HepG2 (cell line): ENCODE measurements at regions not wholly inside any gene's neighbourhood (a gene's known extent, or its start where the extent isn't known, plus 50 kb on each side); places are given as distances from the start of the nearest gene placed in this dataset.

Source experiments
- ATAC-seq: fragments of 200-7000 bp; cut with Tn5 transposase; 3 replicates; pipeline ENCODE4 v1.9.1; 2020; ENCODE audit warnings: mild to moderate bottlenecking, moderate library complexity
- BruUV-seq: library from RNA; stranded (reverse); fragments of 400-500 nt; replicated peaks from 2 replicates; lab custom pipeline; 2021; lab: Mats Ljungman, UMichigan
- CTCF ChIA-PET: fragments of 300-600 bp; formaldehyde crosslinking; extraction: SDS; loops from one replicate; lab custom pipeline; 2021; ENCODE audit warnings: low total read pairs, inconsistent platforms, low intra/inter-chr PET ratio; lab: Yijun Ruan, JAX
- POLR2A ChIA-PET: fragments of 350-600 bp; sonication (Branson Sonifier 250); formaldehyde crosslinking; loops from one replicate; lab custom pipeline; 2020; ENCODE audit warnings: antibody characterized with exemption, inconsistent platforms; lab: Yijun Ruan, JAX
- DNase-seq: peaks from one replicate; pipeline ENCODE4 v3.0.0-alpha.2; 2015; ENCODE audit warnings: low spot score
- FAIRE-seq: peaks from 3 replicates; lab custom pipeline; 2011; peaks lifted over from hg19 to GRCh38; lab: Jason Lieb, UNC
- H2AFZ ChIP-seq: one replicate; pipeline ENCODE4 v1.6.1; 2011; ENCODE audit warnings: low read length, inconsistent platforms
- H3K27ac ChIP-seq: fragments of 300-600 bp; 3 replicates; pipeline ENCODE4 v1.8.0; 2011; ENCODE audit warnings: mixed run types, mild to moderate bottlenecking, mixed read lengths, low read length, inconsistent platforms; ENCODE audit not compliant: insufficient read depth; ENCODE audit errors: extremely low read length
- H3K27me3 ChIP-seq, 2 experiments: fragments of 200-600 bp in 1 of 2; 2 replicates in 1 of 2; 3 replicates in 1 of 2; pipeline versions ENCODE4 v1.6.0 to v1.8.0; 2011; ENCODE audit warnings: low read length in 2 of 2, mild to moderate bottlenecking in 2 of 2, moderate library complexity in 2 of 2, inconsistent platforms in 1 of 2; ENCODE audit not compliant: insufficient read depth in 2 of 2, control insufficient read depth in 1 of 2
- H3K36me3 ChIP-seq, 2 experiments: fragments of 200-600 bp in 1 of 2; replicated peaks in 1 of 2; 2 replicates in 1 of 2; 3 replicates in 1 of 2; pipeline versions ENCODE4 v1.5.1 to v1.8.0; 2011; ENCODE audit warnings: low read length in 2 of 2, inconsistent platforms in 1 of 2; ENCODE audit not compliant: insufficient read depth in 2 of 2, control insufficient read depth in 1 of 2
- H3K4me1 ChIP-seq: 2 replicates; pipeline ENCODE4 v1.5.1; 2012; ENCODE audit warnings: low read length, inconsistent platforms; ENCODE audit not compliant: insufficient read depth
- H3K4me2 ChIP-seq: 2 replicates; pipeline ENCODE4 v1.6.0; 2011; ENCODE audit warnings: low read depth, low read length, inconsistent platforms
- H3K4me3 ChIP-seq, 3 experiments: fragments of 200-600 bp in 1 of 3; sonication (generic), shearing (Covaris generic) in 1 of 3; replicated peaks in 1 of 3; 2 replicates each; pipeline ENCODE4 v1.5.1; 2011 to 2016; ENCODE audit warnings: low read length in 3 of 3, inconsistent platforms in 2 of 3, low read depth in 2 of 3, mild to moderate bottlenecking in 2 of 3, control low read depth in 1 of 3, mixed read lengths in 1 of 3; ENCODE audit not compliant: insufficient read depth in 1 of 3
- H3K79me2 ChIP-seq: one replicate; pipeline ENCODE4 v1.6.1; 2011; ENCODE audit warnings: low read length, inconsistent platforms; ENCODE audit not compliant: insufficient read depth
- H3K9ac ChIP-seq: 2 replicates; pipeline ENCODE4 v1.6.0; 2011; ENCODE audit warnings: mild to moderate bottlenecking, low read depth, low read length, inconsistent platforms; ENCODE audit not compliant: insufficient read depth
- H3K9me3 ChIP-seq: 2 replicates; pipeline ENCODE4 v1.5.1; 2012; ENCODE audit warnings: mild to moderate bottlenecking, low read length
- H4K20me1 ChIP-seq: 2 replicates; pipeline ENCODE4 v1.6.0; 2011; ENCODE audit warnings: inconsistent platforms, mild to moderate bottlenecking, low read length, moderate library complexity; ENCODE audit not compliant: insufficient read depth
- ARID5B ChIP-seq: IDR thresholded peaks from 2 replicates; pipeline ENCODE4 v1.4.0; 2020; ENCODE audit warnings: mild to moderate bottlenecking, missing genetic modification reagents
- ARNTL ChIP-seq: sonication (generic); formaldehyde crosslinking; IDR thresholded peaks from 2 replicates; pipeline ENCODE4 v1.4.0; 2020; ENCODE audit warnings: mild to moderate bottlenecking, missing genetic modification reagents
- ATF7 ChIP-seq, 2 experiments: fragments of 450-650 bp in 1 of 2; sonication (generic) in 1 of 2; formaldehyde crosslinking in 1 of 2; IDR thresholded peaks; 2 replicates each; pipeline versions ENCODE4 v1.4.0 to v1.6.1; 2016 to 2020; ENCODE audit warnings: antibody characterized with exemption in 1 of 2, mild to moderate bottlenecking in 1 of 2, missing genetic modification reagents in 1 of 2
- GLI4 ChIP-seq: sonication (generic); formaldehyde crosslinking; IDR thresholded peaks from 2 replicates; pipeline ENCODE4 v1.5.1; 2020; ENCODE audit warnings: missing genetic modification reagents, mild to moderate bottlenecking, moderate library complexity, borderline replicate concordance
- JUNB ChIP-seq: sonication (generic); formaldehyde crosslinking; IDR thresholded peaks from 2 replicates; pipeline ENCODE4 v1.8.0; 2022; ENCODE audit warnings: missing genetic modification reagents, mild to moderate bottlenecking, borderline replicate concordance
- KLF16 ChIP-seq, 2 experiments: sonication (generic) in 1 of 2; formaldehyde crosslinking in 1 of 2; IDR thresholded peaks; 2 replicates each; pipeline versions ENCODE4 v1.6.1 to v1.8.0; 2016 to 2023; ENCODE audit warnings: missing genetic modification reagents in 2 of 2, missing compliant biosample characterization in 1 of 2
- NCOR1 ChIP-seq: fragments of 200-600 bp; sonication (generic); IDR thresholded peaks from 2 replicates; pipeline ENCODE4 v1.7.0; 2017; ENCODE audit warnings: antibody characterized with exemption, low read length, borderline replicate concordance
- NKX3-1 ChIP-seq: sonication (generic); formaldehyde crosslinking; IDR thresholded peaks from 2 replicates; pipeline ENCODE4 v1.5.0; 2020; ENCODE audit warnings: missing genetic modification reagents
- SAFB2 ChIP-seq: sonication (generic); formaldehyde crosslinking; IDR thresholded peaks from 2 replicates; pipeline ENCODE4 v1.5.1; 2020; ENCODE audit warnings: missing genetic modification reagents, low read depth, mild to moderate bottlenecking, borderline replicate concordance
- TBX3 ChIP-seq: fragments of 450-650 bp; IDR thresholded peaks from 2 replicates; pipeline ENCODE4 v1.6.1; 2017; ENCODE audit warnings: antibody characterized with exemption, mild to moderate bottlenecking, inconsistent platforms, borderline replicate concordance
- TFE3 ChIP-seq: IDR thresholded peaks from 2 replicates; pipeline ENCODE4 v1.6.1; 2016
- ZBTB20 ChIP-seq: sonication (generic); formaldehyde crosslinking; IDR thresholded peaks from 2 replicates; pipeline ENCODE4 v1.8.1; 2023; ENCODE audit warnings: missing genetic modification reagents, low read depth, mild to moderate bottlenecking, borderline replicate concordance
- ZNF18 ChIP-seq: sonication (generic); formaldehyde crosslinking; IDR thresholded peaks from 2 replicates; pipeline ENCODE4 v1.8.0; 2022; ENCODE audit warnings: mild to moderate bottlenecking, missing genetic modification reagents; ENCODE audit not compliant: insufficient replicate concordance
- ZNF546 ChIP-seq: sonication (generic); formaldehyde crosslinking; conservative IDR thresholded peaks from 2 replicates; pipeline ENCODE4 v1.8.1; 2023; ENCODE audit warnings: mild to moderate bottlenecking, missing genetic modification reagents
- ZNF780A ChIP-seq: sonication (generic); formaldehyde crosslinking; IDR thresholded peaks from 2 replicates; pipeline ENCODE4 v1.8.0; 2022; ENCODE audit warnings: mild to moderate bottlenecking, missing genetic modification reagents, moderate library complexity
- ZNF781 ChIP-seq: sonication (generic); formaldehyde crosslinking; IDR thresholded peaks from 2 replicates; pipeline ENCODE4 v1.5.1; 2020; ENCODE audit warnings: borderline replicate concordance, mild to moderate bottlenecking, missing genetic modification reagents; ENCODE audit errors: not compliant biosample characterization
- WGBS: methylation state at CpG from one replicate; pipeline ENCODE4 v1.1.6; 2017; ENCODE audit warnings: low lambda C conversion rate; 5-methylcytosine and 5-hydroxymethylcytosine counted together
- in situ Hi-C: cut with HindIII; loops from 2 replicates; pipeline ENCODE4 v1.10.0; 2017; ENCODE audit warnings: low pct_unique_long_range_greater_than_20kb; ENCODE audit not compliant: extremely low pct_ligation_motif_present
- intact Hi-C: fragments of 100-400 bp; cut with micrococcal nuclease; formaldehyde crosslinking; loops from one replicate; pipeline ENCODE4 v1.10.0; 2022; ENCODE audit not compliant: unreplicated experiment

GRCh38 chr19:56934438-56935090 is 94.0 kb upstream of the PEG3 start:
- ChIA-PET POLR2A (interaction anchor here (0.8 to 2.4 kb wide), 9 partner anchors 15 to 134 kb away, joined by 3 to 25 read pairs (median 5); no protein-coding TSS in a partner anchor), CTCF (no interaction called here)
- no peaks in the 10 kb centered on the region for H4K20me1 ChIP-seq
- peak overlapping the region; percentile 50; the same call in 1 of the 2 replicates for H3K4me2 ChIP-seq
- peak overlapping the region; percentile 85 for H3K27ac ChIP-seq
- H3K36me3 ChIP-seq = no peaks in the 10 kb centered on the region
- H3K9ac ChIP-seq = peak overlapping the region; percentile 51
- 15% methylated on average over 9 of the region's 9 CpGs for WGBS
- FAIRE-seq (peak; percentile 96), ATAC-seq (peak; percentile 81), DNase-seq (peak; percentile 92)
- H3K9me3 ChIP-seq = no peaks in the 10 kb centered on the region
- BruUV-seq = no TSS peak
- in situ Hi-C loops (no loop called here), intact Hi-C loops (loop anchor here (5.0 kb wide), 1 partner anchor 43 kb away; no protein-coding TSS in a partner anchor)
- H3K4me3 ChIP-seq = no peak overlapping the region
- H3K4me1 ChIP-seq = peaks cover 78% of the 10 kb centered on the region
- H3K27me3 ChIP-seq = no peaks in the 10 kb centered on the region
- no peaks in the 10 kb centered on the region for H3K79me2 ChIP-seq
- H2AFZ ChIP-seq = no peak overlapping the region
- TF ChIP-seq ZBTB20 (CRISPR knock-in tag) (peak; percentile 95; the same call in 1 of the 2 replicates), JUNB (CRISPR knock-in tag) (peak; percentile 72; the same call in 1 of the 2 replicates), ZNF781 (peak; percentile 76), ATF7 (IDR thresholded peaks at IDR 0.05) (no peak), ATF7 (CRISPR knock-in tag; IDR thresholded peaks at IDR 0.05) (peak; percentile 56; the same call in 1 of the 2 replicates), ARID5B (CRISPR knock-in tag) (peak; percentile 99), KLF16 (CRISPR knock-in tag; IDR thresholded peaks at IDR 0.05) (peak in 1 of 2 experiments; percentile 98; a peak in 2 of 4 replicates), ZNF780A (CRISPR knock-in tag) (peak; percentile 78), NCOR1 (peak; percentile 93), TBX3 (peak; percentile 84), ZNF18 (CRISPR knock-in tag) (peak; percentile 87), ZNF546 (no peak), GLI4 (peak; percentile 84; the same call in 1 of the 2 replicates), NKX3-1 (CRISPR knock-in tag) (no peak; the same call in 1 of the 2 replicates), ARNTL (peak; percentile 86), TFE3 (CRISPR knock-in tag) (peak; percentile 89), SAFB2 (CRISPR knock-in tag) (0 out of 2 replicates have a peak, but pooled peaks have one; percentile 41)
